ENCODE measurements at regions not wholly inside any gene's neighbourhood (a gene's known extent, or its start where the extent isn't known, plus 50 kb on each side); places are given as distances from the start of the nearest gene placed in this dataset.

- Histone ChIP-seq H3F3A (ENCODE audit: insufficient read depth, low read length) (no peaks in the 10 kb centered on the region), H2AFZ (ENCODE audit: low read length) (no peak overlapping the region), H3K4me1 (ENCODE audit: insufficient read depth, low read length, severe bottlenecking) (no peaks in the 10 kb centered on the region), H4K20me1 (ENCODE audit: insufficient read depth, low read length) (no peaks in the 10 kb centered on the region), H3K9ac (ENCODE audit: low read length) (no peak overlapping the region), H3K27ac (ENCODE audit: low read depth, low read length, poor library complexity, severe bottlenecking) (no peak overlapping the region), H3K9me3 (ENCODE audit: low read length) (no peaks in the 10 kb centered on the region), H3K9me2 (ENCODE audit: low read depth, low read length) (no peaks in the 10 kb centered on the region), H3K27me3 (ENCODE audit: insufficient read depth, low read length) (no peaks in the 10 kb centered on the region), H3K4me3 (ENCODE audit: low read depth, low read length, poor library complexity, severe bottlenecking) (no peak overlapping the region), H3K79me2 (ENCODE audit: insufficient read depth, low read length) (no peaks in the 10 kb centered on the region), H3K36me3 (ENCODE audit: insufficient read depth, low read length) (no peaks in the 10 kb centered on the region), H3K4me2 (ENCODE audit: low read length) (no peak overlapping the region)
- TF ChIP-seq CTCF (IDR thresholded peaks at IDR 0.05; ENCODE audit: low read length) (no peak), EZH2 (IDR thresholded peaks at IDR 0.05; ENCODE audit: borderline replicate concordance, low read length) (no peak)
Observed at GRCh38 chr11:13068211-13068610, 59.1 kb downstream of the RASSF10 start.

GRCh38 chr11:13073119-13073981 lies 64.2 kb downstream of the RASSF10 start:
- Histone ChIP-seq H2AFZ (ENCODE audit: low read length) (no peak overlapping the region), H3K4me3 (ENCODE audit: low read depth, low read length, poor library complexity, severe bottlenecking) (no peak overlapping the region), H3K9ac (ENCODE audit: low read length) (no peak overlapping the region), H3K79me2 (ENCODE audit: insufficient read depth, low read length) (no peaks in the 10 kb centered on the region), H3K27me3 (ENCODE audit: insufficient read depth, low read length) (no peaks in the 10 kb centered on the region), H3K36me3 (ENCODE audit: insufficient read depth, low read length) (no peaks in the 10 kb centered on the region), H3F3A (ENCODE audit: insufficient read depth, low read length) (no peaks in the 10 kb centered on the region), H4K20me1 (ENCODE audit: insufficient read depth, low read length) (no peaks in the 10 kb centered on the region), H3K4me1 (ENCODE audit: insufficient read depth, low read length, severe bottlenecking) (no peaks in the 10 kb centered on the region), H3K4me2 (ENCODE audit: low read length) (no peak overlapping the region), H3K9me2 (ENCODE audit: low read depth, low read length) (no peaks in the 10 kb centered on the region), H3K9me3 (ENCODE audit: low read length) (no peaks in the 10 kb centered on the region), H3K27ac (ENCODE audit: low read depth, low read length, poor library complexity, severe bottlenecking) (no peak overlapping the region)
- TF ChIP-seq EZH2 (IDR thresholded peaks at IDR 0.05; ENCODE audit: borderline replicate concordance, low read length) (no peak), CTCF (IDR thresholded peaks at IDR 0.05; ENCODE audit: low read length) (no peak)

GRCh38 chr11:13074714-13075464 lies 65.8 kb downstream of the RASSF10 start:
- Histone ChIP-seq H3K9ac (ENCODE audit: low read length) (no peak overlapping the region), H3K4me2 (ENCODE audit: low read length) (no peak overlapping the region), H3K9me2 (ENCODE audit: low read depth, low read length) (no peaks in the 10 kb centered on the region), H3K79me2 (ENCODE audit: insufficient read depth, low read length) (no peaks in the 10 kb centered on the region), H4K20me1 (ENCODE audit: insufficient read depth, low read length) (no peaks in the 10 kb centered on the region), H3K4me1 (ENCODE audit: insufficient read depth, low read length, severe bottlenecking) (no peaks in the 10 kb centered on the region), H3K9me3 (ENCODE audit: low read length) (no peaks in the 10 kb centered on the region), H3K27ac (ENCODE audit: low read depth, low read length, poor library complexity, severe bottlenecking) (no peak overlapping the region), H3K36me3 (ENCODE audit: insufficient read depth, low read length) (no peaks in the 10 kb centered on the region), H3K4me3 (ENCODE audit: low read depth, low read length, poor library complexity, severe bottlenecking) (no peak overlapping the region), H3K27me3 (ENCODE audit: insufficient read depth, low read length) (no peaks in the 10 kb centered on the region), H3F3A (ENCODE audit: insufficient read depth, low read length) (no peaks in the 10 kb centered on the region), H2AFZ (ENCODE audit: low read length) (no peak overlapping the region)
- TF ChIP-seq EZH2 (IDR thresholded peaks at IDR 0.05; ENCODE audit: borderline replicate concordance, low read length) (no peak), CTCF (IDR thresholded peaks at IDR 0.05; ENCODE audit: low read length) (no peak)

All from OCI-LY1 (cell line).